SW 1271 (cell line): ENCODE measurements at regions not wholly inside any gene's neighbourhood (a gene's known extent, or its start where the extent isn't known, plus 50 kb on each side); places are given as distances from the start of the nearest gene placed in this dataset.

Experiments used
- DNase-seq, 2 experiments: peaks; one replicate each; lab custom pipeline; 2025; lab: John Stamatoyannopoulos, UW

DNA sequence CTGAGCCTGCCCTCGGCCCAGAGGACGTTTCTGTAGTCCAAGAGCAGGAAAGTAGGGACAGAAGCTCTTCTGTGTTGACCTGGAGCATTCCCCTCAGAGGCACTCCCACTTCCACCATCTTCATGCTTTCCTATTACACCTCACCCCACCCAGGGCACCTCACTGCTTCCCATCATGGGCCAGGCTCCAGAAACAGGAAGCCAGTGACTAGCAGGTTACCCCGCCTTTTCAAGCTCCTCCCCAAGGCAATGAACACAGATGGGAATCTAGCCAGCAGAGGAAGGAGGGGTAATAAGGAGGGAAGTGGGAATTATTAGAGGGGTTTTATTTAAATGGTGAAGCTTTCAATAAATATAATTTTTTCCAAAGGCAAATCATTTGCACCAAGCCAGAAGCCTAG, 308.8 kb upstream of the MGAT5 start:
- DNase-seq, result no peak

DNA sequence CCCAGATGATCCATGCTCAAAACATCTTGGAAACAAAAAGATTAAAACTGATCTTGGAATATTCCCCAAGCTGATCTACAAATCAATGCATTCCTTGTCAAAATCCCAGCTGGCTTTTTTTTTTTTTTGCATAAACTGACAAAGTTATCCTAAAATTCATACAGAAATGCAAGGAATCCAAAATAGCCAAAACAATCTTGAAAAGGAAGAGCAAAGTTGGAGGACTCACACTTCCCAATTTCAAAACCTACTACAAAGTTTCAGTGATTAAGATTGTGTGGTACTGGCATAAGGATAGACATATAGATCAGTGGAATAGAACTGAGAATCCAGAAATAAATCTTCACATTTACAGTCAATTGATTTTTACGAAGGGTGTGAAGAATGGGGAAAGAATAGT, 306.8 kb upstream of the MGAT5 start:
- DNase-seq, result no peak

DNA sequence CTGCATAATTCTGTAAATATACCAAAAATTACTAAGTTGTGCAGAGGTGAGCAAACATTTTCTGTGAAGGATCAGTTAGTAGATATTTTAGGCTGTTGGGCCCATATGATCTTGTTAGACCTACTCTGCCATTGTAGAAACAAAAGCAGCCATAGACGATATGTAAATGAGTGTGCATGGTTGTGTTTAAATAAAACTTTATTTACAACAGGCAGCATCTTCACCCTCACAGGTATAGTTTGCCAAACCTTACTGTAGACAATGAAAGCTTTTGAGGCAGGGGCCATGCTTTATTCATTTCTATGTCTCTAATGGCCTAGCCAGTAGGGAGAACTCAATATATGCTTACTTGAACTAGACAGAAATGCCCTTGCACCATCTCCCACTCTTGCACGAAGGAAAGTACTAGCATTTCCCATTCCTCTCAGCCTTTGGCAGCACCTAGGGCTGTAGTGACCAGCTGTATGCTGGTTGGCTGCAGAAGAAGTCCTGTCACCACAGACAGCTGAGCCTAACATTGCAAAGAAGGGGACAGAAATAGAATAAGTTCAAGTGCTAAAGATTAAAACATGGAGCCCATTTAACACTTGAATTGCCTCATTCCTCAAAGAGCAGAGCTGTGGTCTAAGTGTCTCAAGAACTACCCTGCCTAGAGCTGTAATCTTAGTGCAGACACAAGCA, 305.1 kb upstream of the MGAT5 start:
- no peak for DNase-seq

DNA sequence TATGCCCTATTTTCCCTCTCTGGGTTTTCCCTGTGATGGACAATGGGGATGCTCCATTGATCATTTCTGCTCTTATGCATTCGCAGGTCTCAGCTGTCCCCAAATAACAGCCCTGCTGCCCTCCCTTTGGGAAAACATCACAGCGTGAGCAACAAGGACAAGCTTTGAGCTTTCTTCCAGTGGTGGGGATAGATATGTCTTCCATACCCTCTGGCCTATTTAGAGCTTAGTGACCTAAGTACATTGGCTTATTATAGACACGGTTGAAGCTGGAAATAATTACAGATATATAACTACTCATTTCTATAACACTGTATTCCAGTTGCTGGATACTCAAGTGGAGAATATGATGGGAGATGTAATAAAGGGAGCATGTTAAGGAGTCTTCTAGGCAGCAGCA, 304.3 kb upstream of the MGAT5 start:
- no peak for DNase-seq

DNA sequence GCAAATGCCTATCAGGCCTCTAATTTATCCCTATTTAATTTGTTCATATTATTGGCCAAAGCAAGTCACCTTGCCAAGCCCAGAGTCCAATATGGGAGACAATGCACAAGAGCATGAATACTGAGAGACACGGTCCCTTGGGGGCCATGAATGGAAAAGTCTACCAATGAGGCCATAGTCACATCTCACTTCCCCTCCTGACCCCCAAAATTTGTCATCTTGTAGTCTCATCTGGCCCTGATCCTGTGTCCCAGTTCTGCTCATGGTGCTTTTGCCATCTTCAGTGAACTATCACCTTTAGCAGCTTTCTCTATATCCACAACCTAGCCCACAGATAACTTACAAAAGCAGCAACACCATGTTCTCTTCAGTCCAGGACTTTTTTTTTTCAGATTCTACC, 302.7 kb upstream of the MGAT5 start:
- DNase-seq, result no peak

DNA sequence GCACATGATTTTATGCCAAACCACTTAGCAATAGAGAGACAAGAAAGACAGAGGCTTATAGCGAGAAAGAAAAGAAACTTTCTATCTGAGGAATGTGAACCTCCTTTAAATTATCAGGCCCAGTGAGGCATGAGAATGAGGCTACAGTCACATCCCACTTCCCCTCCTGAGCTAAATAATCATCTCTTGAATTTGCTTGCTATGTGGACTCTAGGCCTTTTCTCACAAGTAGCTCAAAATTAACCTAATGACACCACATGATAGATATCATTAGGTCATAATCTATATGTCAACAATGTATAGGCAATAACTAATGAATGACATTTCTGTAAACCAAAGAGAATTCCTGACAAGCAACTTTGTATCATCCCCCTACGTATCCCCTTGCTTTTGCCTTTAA, 301.5 kb upstream of the MGAT5 start:
- DNase-seq, result no peak

DNA sequence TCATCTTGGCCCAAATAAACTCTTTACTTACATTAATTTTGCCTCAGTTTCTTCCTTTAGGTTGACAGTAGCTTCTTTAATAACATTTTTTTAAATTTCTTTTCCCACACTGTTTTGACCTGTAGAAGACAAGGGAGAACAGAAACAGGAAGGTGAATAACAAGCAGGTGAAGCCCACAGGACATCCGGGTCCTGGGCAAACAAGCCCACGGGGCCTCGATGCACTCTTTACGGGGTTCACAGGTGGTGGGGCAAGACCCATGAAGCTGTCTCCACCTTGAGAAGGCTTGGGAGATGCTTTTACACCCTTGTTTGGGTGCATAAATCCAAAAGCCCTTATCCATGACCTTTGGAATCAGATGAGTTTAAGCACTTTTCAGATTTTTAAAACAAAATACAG, 301.0 kb upstream of the MGAT5 start:
- no peak for DNase-seq

DNA sequence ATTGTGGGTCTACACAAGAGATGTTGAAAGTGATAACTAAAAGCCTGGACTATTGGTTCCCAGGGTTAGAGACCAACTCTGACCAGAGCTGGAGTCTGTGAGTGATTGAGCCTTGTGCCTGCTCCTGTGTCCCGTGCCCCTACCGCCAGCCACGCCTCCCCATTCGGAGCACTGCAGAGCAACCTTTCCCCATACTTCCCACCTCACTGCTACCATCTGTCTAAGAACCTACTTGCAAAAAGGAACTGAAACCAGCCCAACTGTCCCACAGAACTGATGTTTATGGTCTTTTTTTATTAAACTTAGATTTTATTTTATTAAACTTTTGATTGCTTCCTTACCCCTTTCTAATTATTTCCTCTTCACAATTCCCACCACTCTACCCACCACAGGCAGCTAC, 300.3 kb upstream of the MGAT5 start:
- DNase-seq, result no peak

DNA sequence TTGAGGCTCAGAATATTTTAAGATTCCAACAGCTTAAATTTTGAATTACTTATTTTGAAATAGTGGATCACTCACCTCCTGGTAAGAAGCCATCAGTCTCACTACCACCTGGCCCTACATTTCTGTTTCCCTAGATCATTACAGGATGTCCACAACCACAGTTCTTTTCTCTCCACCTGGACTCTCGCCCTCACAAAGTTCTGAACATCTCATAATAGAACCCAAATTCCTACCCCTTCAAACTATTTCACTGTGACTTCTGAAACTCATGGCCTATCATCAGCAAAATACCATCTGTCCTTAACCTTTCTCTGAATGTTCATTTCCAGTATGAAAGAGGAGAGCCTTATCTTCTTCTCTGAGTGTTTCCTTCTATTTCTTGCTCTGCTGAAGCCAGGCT, 299.2 kb upstream of the MGAT5 start:
- no peak for DNase-seq

DNA sequence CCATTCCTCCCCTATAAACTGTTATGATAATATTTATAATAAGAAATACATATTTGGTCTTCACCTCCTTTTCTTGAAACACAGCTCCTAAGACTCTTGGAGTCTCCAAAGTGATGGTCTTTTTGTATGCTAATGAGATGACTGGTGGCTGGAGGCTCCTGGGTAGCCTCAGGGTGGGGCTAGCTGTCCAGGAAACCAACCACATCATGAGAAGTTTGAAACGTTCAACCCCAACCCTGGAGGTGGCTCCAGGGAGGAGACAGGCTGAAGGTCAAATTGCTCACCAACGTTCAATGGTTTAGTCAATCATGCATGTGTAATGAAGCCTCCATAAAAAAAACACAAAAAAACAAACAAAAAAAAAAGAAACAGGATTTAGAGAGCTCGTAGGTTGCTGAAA, 298.7 kb upstream of the MGAT5 start:
- DNase-seq, result no peak

DNA sequence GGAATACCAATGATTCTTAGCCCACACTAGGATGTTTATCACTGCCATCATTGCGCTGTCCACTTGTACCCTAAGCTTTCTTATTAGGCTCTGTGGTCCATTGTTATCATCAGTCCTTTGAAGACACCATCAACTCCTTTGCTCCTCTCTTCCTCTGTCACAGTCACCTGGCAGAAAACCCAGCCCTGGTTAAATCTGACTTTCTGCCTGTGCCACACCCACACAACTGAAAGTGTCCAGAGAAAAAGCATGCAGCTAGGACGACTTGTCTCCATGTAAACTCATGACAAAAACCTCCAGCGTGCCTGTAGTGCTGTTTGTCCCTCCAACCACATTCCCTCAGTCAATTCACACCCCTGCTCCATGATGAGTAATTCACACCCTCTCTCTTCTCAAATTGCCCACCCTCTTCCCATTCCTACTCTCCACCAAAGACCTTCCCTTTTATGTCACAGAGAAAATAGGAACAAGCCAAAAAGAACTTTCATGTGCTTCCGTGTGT, 297.4 kb upstream of the MGAT5 start:
- no peak for DNase-seq

DNA sequence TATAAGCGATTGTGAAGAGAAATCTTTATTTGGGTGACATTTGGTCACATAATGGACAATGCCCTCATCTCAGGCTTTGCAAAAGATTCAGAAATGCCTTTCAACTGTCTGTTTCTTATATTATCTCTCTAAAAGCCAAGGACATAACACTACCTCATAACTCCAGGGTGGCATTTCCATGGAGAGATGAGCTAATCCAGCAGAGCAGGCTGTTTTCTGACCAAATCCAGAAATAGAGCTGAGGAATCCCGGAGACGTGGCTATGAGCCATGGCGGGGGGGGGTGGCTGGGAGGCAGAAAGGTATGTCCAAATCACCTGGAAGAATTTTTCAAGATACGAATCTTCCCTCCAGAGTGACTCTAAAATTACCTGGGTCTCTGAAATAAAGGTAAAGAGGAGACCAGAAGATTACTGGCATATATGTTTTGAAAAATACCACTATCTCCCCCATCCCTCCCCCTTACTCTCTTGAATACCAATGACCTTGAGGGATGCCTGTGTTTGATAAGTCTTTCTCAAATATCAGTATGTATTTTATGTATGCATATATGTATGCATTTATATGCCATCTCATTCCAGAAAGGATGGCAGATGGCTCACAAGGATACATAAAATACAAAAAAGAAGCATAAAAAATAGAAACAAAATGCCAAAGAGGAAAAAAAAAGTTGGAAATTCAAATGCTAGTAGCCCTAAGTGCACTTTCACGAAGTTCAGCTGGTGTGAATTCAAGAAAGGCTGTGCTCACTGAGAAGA, 296.0 kb upstream of the MGAT5 start:
- DNase-seq, result no peak

DNA sequence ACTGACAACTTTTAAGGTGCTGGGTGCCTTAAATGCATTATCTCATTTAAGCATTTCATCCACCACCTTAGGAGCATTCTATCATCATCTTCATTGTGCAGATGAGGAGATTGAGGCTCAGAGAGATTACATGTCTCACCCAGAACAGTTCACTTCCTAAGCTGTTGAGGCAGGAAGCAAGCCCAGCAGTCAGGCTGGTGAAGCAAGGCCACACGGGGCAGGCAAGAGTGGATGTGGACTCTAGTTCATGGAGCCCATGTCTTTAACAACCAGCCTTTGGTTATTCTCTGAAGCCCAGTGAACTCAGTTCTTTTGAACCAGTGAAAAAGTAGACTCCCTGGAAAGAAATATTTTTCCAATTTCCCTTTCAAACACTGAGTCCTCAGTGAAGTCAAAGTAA, 294.8 kb upstream of the MGAT5 start:
- DNase-seq, result no peak

DNA sequence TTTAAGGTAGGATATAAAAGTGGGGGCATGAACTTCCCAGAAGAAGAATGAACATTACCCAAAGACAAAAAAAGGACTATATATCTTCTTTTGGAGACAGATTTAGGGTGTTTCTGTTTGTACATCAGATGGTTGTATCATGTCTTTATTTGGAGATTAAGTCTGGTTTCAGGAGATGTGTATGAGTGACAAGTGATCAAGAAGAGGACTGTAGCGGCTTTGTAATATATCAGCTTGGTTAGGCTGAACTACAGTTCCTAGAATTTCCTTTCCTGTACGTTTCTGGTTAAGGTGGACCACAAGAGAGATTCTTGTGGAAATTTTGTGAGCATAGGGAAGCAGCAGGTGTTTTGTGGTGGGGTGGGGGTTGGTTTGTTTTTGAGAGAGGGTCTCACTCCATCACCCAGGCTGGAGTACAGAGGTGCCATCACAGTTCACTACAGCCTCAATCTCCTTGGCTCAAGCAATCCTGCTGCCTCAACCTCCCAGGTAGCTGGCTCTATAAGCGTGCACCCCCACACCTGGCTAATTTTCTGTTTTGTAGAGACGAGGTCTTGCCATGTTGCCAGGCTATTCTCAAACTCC, 287.1 kb upstream of the MGAT5 start:
- DNase-seq, result no peak

DNA sequence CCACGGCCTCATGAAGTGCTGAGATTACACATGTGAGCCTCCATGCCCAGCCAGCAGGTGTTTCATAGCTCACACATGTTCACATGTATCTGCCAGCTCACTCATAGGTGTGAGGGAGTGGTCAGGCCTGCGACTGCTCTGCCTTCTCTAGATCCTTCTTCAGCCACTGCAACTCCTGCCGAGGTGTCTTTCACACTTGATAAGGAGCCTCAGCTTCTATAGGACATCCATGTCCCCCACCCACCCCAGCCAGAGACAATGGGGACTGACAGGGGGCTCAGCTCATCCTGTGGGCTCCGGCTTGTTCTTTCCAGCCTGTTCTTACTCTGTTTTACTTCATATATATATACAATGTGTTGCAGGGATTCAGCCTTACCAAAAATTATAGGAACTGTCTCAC, 286.5 kb upstream of the MGAT5 start:
- no peak for DNase-seq

DNA sequence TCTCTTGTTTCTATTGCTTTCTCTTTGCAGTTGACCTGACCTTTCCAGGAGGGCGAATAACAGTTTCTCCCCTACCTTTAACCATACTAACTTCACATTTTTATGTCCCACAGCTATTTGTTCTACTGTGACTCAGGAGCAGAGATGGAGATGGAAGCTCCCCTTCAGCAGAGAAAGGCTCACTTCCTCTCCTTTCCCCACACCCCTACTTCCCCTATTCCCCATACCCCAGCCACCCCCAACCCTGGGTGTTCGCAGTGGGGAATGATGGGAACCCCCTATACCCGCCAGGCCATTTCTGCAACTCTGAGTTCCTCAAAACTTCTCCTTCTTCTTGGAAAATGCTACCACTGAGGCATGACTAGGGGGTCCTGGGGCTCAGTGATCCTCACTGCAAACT, 285.4 kb upstream of the MGAT5 start:
- DNase-seq, result no peak

DNA sequence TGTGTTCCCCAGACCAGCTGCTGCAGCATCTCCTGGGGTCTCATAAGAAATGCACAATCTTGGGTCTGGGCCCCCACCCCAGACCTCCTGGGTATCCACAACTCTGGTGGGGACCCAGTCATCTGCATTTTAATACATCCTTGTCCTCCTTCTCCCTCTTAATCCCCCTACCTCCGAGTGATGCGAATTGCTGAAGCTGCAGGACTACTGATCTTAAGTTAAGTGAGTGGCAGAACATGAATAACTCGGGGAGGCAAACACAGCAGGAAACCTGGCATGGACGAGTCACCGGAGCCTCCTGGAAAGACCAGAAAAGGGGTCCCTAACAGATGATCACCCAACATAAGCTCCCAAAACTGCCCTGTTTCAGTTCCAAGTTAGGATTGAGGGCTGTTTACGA, 283.2 kb upstream of the MGAT5 start:
- DNase-seq, result no peak

DNA sequence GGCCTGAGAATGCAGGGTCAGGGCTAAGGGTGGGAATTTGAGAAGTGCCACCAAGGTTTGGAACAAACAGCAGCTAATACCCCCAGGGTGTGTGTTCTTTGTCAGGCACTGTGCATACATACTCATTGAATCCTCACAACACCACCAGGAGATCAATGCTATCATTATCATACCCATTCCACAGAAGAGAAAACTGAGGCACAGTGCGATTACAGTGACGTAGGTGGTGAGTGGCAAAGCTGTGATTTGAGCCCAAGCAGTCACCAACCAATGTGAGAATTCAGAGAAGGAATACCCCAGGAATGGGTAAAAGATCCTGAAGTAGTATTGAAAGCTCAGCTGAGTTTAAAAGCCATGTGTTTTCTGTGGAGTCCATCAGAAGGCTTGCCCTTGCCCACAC, 281.6 kb upstream of the MGAT5 start:
- no peak for DNase-seq

DNA sequence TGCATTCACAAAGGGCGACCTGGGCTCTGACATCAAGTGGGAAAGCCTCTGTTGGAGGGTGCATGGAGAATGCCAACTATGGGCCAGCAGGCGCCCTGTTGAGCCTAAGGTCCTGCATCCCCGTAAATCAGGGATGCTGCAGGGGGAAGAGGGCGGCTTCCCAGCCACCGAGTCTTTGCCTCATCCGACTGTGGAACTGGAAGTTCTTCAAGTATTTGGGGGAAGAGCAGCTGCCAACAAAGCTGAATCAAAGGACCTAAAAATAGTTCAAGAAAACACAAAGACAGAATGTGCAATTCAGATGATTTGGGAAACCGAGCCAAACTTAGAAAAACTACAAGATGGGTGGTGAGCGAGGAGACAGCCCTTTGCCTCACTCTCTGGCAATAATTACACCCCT, 281.1 kb upstream of the MGAT5 start:
- no peak for DNase-seq

DNA sequence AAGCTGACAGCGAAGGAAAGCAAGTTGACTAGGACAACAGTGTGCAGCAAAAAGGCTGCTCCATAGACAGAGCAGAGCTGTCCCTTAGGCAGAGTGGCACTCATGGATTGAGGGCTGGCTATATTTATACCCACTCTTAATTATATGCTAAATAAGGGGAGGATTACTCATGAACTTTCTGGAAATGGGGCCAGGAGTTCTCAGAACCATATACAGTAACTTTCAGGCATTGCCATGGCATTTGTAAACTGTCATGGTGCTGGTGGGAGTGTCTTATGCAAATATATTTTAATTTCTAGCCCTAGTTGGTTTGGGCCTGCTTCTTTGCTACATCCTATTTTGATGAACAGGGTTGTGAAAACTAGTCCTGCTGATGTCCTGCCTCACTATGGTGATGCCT, 279.5 kb upstream of the MGAT5 start:
- DNase-seq, result no peak

DNA sequence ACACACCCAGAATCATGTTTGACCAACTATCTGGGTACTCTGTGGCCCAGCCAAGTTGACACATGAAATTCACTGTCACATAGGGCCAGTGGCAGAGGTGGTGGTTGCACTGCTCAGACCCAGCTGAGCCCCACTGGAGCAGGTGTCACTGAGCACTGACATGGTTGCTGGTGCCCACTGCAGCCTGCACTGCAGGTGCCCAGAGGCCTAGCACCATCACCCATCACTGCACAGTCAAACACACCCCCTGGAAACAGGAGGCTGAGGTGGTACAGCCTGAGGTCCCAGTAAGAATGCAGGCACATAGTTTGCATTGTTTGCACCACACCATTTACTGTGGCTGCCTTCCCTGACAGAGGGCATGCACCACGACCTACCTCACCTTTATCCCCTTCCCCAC, 278.7 kb upstream of the MGAT5 start:
- no peak for DNase-seq

DNA sequence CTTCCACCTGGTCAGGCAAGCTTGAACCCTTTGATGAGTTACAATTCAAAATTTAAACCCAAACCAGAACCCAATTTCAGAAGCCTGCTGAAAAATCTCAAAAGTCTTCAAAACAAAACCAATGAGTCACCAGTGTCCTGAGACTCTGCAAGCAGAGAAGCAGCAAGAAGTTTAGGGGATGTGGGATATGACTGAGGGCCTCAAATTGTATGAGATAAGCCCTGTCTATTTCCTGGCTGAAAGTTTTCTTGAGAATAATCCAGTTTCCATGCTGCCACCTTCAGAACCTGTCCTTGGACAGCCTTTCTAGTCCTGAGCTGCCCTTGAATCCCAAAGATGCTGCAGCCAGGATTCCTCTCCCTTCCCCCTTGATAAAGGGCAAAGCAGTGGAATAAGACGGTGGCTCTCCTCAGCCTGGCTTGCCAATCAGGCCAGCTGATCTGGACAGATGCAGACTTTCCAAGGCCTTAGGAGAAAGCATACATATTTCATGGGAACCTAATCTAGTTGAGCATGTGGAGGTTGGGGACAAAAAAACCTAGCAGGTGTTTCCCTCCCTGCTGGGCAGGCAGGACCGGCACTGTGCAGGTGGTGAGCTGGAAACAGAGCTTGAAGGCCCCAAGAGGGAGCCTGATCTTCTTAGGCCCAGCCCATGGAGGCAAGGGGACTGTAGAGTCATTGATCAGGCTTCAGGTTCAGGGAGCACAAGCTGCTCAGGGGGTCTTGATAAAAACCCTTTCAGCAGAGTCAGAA, 278.0 kb upstream of the MGAT5 start:
- DNase-seq, result no peak

DNA sequence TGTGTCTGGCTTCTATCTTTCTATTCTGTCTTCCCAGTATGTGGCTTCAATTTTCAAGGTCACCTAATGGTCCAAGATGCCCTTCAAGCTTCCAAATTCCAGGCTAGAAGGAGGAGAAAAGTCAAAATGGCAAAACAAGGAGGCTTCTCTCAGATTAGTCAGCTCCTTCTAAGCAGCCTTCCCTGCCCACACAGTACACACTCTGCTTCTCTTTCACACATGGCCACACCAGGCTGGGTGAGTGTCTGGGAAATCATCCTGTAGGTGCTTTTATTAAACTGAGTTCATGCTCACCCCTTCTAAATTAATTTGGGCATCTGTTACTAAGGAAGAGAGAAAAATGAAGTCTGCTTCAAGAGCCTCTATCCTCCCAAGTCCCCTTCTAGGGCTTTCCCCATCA, 277.2 kb upstream of the MGAT5 start:
- no peak for DNase-seq
